ENCODE measurements at regions not wholly inside any gene's neighbourhood (a gene's known extent, or its start where the extent isn't known, plus 50 kb on each side); places are given as distances from the start of the nearest gene placed in this dataset.

DNA sequence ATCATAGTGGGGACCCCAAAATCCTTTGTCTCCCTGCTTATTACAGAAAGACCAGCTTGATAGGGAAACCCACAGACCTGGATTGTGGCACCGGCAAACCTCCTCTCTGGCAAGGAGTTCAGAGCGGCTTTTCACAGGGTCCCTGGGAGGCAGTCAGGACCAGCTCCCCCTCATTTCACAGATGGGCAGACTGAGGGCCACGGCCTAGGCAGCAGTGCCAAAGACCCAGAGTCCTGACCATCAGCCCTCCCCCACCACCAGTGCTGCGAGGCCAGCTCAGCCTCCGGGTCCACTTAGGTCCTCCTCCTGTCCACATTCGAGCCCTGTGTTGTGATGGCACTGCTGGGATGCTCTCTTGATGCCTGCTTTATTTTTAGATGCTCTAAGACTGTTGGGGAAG is 57.2 kb downstream of the CAMK2N1 start:
- Histone ChIP-seq H3K9me1 (replicated peaks; ENCODE audit: control insufficient read depth, extremely low read depth, insufficient read depth, low read length) (no peaks in the 10 kb centered on the region), H2AFZ (ENCODE audit: low read depth, low read length) (no peak overlapping the region), H3K79me2 (ENCODE audit: control insufficient read depth, insufficient read depth, low read length) (no peaks in the 10 kb centered on the region), H3K4me3 (replicated peaks in 1 of 3; ENCODE audit: insufficient read depth in 1 of 3, low read depth in 1 of 3, low read length in 3 of 3) (no peak overlapping the region), H3K9me3 (replicated peaks; ENCODE audit: control insufficient read depth, insufficient read depth, low read length) (no peaks in the 10 kb centered on the region), H3K4me2 (ENCODE audit: insufficient read depth, low read length) (no peak overlapping the region), H3K4me1 (ENCODE audit: control insufficient read depth, extremely low read depth, insufficient read depth, low read length) (peaks cover 8% of the 10 kb centered on the region), H3K9ac (replicated peaks; ENCODE audit: extremely low read depth, insufficient read depth, low read length) (no peak overlapping the region), H4K20me1 (replicated peaks; ENCODE audit: control insufficient read depth, extremely low read depth, insufficient read depth, low read length) (no peaks in the 10 kb centered on the region), H3K36me3 (ENCODE audit: control insufficient read depth in 2 of 2, extremely low read depth in 1 of 2, insufficient read depth in 2 of 2, low read length in 2 of 2) (no peaks in the 10 kb centered on the region), H3K27ac (ENCODE audit: insufficient read depth, low read depth, low read length) (no peak overlapping the region), H3K27me3 (ENCODE audit: control insufficient read depth in 2 of 2, insufficient read depth in 2 of 2, low read length in 2 of 2) (no peaks in the 10 kb centered on the region)
- dilution Hi-C loops (cut with MboI; ENCODE audit: extremely low pct_ligation_motif_present, low sequenced_read_pairs), result no loop called here
- TF ChIP-seq EZH2 (IDR thresholded peaks at IDR 0.05; ENCODE audit: borderline replicate concordance, low read depth, low read length, severe bottlenecking) (no peak), POLR2AphosphoS5 (IDR thresholded peaks at IDR 0.05; ENCODE audit: insufficient read depth, low read depth, low read length) (no peak), GATA2 (IDR thresholded peaks at IDR 0.05; ENCODE audit: insufficient read depth, insufficient read length, low read depth, low read length) (no peak)
- FAIRE-seq, result no peak
- ChIA-PET CTCF (interaction anchor here (1.2 to 1.7 kb wide), 4 partner anchors 11 to 67 kb away, joined by 3 to 8 read pairs (median 6); no protein-coding TSS in a partner anchor), POLR2A (no interaction called here)
- DNase-seq (ENCODE audit: low read depth, low spot score), result no peak
- no TSS peak for BruUV-seq (replicated peaks)
- intact Hi-C loops (cut with micrococcal nuclease), result no loop called here

GRCh38 chr1:20426923-20427322 is 59.1 kb downstream of the CAMK2N1 start:
- Histone ChIP-seq H4K20me1 (replicated peaks; ENCODE audit: control insufficient read depth, extremely low read depth, insufficient read depth, low read length) (no peaks in the 10 kb centered on the region), H3K9ac (replicated peaks; ENCODE audit: extremely low read depth, insufficient read depth, low read length) (no peak overlapping the region), H3K4me2 (ENCODE audit: insufficient read depth, low read length) (peak overlapping the region; percentile 17), H3K27me3 (ENCODE audit: control insufficient read depth in 2 of 2, insufficient read depth in 2 of 2, low read length in 2 of 2) (peaks cover 0 to 5% of the 10 kb centered on the region in 2 experiments), H3K9me3 (replicated peaks; ENCODE audit: control insufficient read depth, insufficient read depth, low read length) (no peaks in the 10 kb centered on the region), H3K79me2 (ENCODE audit: control insufficient read depth, insufficient read depth, low read length) (no peaks in the 10 kb centered on the region), H3K9me1 (replicated peaks; ENCODE audit: control insufficient read depth, extremely low read depth, insufficient read depth, low read length) (no peaks in the 10 kb centered on the region), H2AFZ (ENCODE audit: low read depth, low read length) (peak overlapping the region; percentile 78), H3K4me1 (ENCODE audit: control insufficient read depth, extremely low read depth, insufficient read depth, low read length) (peaks cover 8% of the 10 kb centered on the region), H3K27ac (ENCODE audit: insufficient read depth, low read depth, low read length) (peak overlapping the region; percentile 44), H3K36me3 (ENCODE audit: control insufficient read depth in 2 of 2, extremely low read depth in 1 of 2, insufficient read depth in 2 of 2, low read length in 2 of 2) (no peaks in the 10 kb centered on the region), H3K4me3 (replicated peaks in 1 of 3; ENCODE audit: insufficient read depth in 1 of 3, low read depth in 1 of 3, low read length in 3 of 3) (no peak overlapping the region)
- peak; percentile 75 for TF ChIP-seq FOS (IDR thresholded peaks at IDR 0.05; ENCODE audit: borderline replicate concordance, insufficient read depth, low read length)
- no peak for TF ChIP-seq GATA2 (IDR thresholded peaks at IDR 0.05; ENCODE audit: insufficient read depth, insufficient read length, low read depth, low read length)
- peak; percentile 78 for TF ChIP-seq JUN (IDR thresholded peaks at IDR 0.05; ENCODE audit: borderline replicate concordance, insufficient read depth, insufficient read length, low read depth)
- ChIA-PET POLR2A (no interaction called here), CTCF (interaction anchor here (1.0 to 2.1 kb wide), 7 partner anchors 11 to 509 kb away, joined by 3 to 8 read pairs (median 5); no protein-coding TSS in a partner anchor)
- dilution Hi-C loops (cut with MboI; ENCODE audit: extremely low pct_ligation_motif_present, low sequenced_read_pairs) (no loop called here), intact Hi-C loops (cut with micrococcal nuclease) (loop anchor here (2.0 kb wide), 1 partner anchor 68 kb away; no protein-coding TSS in a partner anchor)
- DNase-seq (ENCODE audit: low read depth, low spot score) (peak; percentile 80), FAIRE-seq (peak; percentile 95)
- BruUV-seq (replicated peaks), result no TSS peak
